GM19025 (cell line): ENCODE measurements at regions not wholly inside any gene's neighbourhood (a gene's known extent, or its start where the extent isn't known, plus 50 kb on each side); places are given as distances from the start of the nearest gene placed in this dataset.
"Not testable (repeated sequence)": the region's sequence is repeated elsewhere in the genome, so short reads cannot be mapped to it uniquely, and the experiment has no call there.

Source experiments
- ATAC-seq: cut with Tn5 transposase; IDR thresholded peaks from one replicate; pipeline ENCODE4 v1.9.1; 2021; ENCODE audit warnings: mild to moderate bottlenecking, low read depth, moderate library complexity; ENCODE audit not compliant: unreplicated experiment

DNA sequence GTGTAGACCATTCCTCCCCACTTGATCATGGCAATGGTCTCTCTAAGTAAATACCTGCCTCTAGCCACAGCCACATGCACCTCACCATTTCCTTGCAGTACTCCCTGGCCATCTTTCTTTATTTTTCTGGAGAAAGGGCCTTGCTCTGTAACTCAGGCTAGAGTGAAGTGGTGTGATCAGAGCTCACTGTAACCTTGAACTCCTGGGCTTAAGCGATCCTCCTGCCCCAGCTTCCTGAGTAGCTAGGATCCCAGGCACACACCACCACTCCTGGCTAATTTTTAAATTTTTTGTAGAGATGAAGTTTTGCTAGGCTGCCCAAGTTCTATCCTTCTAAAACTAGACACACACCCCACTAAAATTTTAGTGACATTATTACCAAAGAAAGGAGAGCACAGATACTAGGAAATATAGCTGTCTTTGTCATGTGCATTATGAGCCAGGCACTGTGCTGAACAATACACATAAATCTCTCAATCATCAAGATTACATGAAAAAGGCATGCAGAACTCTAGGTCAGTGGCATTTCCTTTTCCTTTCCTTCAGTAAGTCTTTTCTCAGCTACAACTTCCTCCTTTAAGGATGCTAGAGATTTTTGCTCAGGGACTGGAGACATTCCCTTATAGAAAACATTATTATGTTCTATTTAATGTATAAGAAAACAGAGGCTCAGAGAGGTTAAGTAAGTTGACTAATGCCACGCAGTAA is 95.0 kb upstream of the SERBP1 start:
- no peak for ATAC-seq

DNA sequence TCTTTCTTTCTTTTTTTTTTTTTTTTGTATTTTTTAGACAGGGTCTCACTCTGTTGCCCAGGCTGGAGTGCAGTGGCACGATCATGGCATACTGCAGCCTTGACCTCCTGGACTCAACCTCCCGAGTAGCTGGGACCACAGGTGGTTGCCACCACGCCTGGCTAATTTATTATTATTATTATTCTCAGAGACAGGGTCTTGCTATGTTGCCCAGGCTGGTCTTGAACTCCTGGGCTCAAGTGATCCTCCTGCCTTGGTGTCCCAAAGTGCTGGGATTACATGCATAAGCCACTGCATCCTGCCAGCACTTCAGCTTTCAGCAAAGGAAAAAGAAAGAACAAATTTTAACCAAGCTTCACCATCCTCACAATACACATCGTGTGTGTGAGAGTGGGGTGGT is 97.9 kb upstream of the SERBP1 start:
- no peak for ATAC-seq

DNA sequence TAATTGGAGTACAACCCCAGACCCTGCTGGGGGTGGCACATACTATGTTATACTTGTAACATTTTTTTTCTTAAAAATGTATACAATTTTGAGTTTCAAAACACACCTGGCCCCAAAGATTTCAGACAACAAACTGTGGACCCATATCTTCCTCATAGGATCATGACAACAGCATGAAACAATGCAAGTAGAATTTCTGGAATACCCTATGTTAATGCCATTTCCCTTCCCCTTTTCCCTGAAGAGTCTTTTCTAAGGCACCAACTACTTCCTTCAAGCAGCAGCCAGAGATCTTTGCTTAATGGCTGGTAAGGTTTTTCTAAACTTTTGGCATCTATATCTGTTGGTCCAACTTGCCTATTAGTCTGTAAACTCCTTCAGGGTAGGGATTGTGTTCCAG is 99.9 kb upstream of the SERBP1 start:
- ATAC-seq, result no peak

DNA sequence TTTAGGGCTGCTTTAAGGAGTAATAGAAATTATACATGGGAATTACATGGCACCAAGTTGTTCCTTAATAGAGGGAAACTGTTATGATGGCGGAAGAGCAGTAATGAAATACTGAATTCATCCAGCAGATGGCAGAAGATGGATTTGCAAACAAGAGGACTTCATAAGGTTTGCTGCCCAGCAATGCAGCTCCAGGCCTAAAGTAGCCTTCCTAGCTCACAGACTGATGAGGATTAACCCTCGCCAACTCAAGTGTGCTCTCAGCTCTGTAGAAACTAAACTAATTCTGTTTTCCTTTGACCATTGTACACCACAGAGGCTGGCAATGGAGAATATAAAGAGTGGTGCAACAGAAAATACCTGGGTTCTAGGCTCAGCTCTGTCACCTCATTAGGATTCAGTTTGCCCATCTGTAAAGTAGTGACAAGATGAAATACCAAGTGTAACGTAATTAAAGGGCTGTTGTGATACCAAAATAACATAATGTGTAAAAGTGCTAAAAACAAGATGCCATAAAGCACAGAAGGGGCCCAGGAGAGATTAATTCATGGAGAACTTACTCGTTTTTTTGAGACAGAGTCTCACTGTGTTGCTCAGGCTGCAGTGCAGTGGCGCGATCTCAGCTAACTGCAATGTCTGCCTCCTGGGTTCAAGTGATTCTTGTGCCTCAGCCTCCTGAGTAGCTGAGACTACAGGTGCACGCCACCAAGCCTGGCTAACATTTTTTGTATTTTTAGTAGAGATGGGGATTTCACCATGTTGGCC is 102.4 kb upstream of the SERBP1 start:
- ATAC-seq, result peak; percentile 58

DNA sequence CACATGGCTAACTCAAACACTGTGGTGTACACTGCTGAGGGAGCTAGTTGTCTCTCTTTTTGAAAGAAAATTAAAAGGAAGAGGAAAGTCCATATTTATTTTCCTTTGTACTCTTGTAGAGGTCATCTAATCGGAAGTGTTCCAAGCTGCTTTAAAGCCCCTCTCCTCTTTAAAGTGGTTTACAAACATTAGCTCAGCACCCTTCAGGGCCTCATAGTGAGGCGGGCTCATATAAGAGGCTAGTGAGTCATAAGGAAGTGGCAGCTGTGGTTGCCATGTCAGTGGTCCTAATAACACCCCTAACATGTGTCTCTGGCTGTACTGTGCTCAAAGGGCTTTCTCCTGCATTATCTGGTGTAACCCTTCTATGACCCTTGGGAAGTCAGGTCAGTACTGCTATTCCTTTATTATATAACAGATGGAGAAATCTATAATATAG is 104.4 kb upstream of the SERBP1 start:
- ATAC-seq, result no peak

DNA sequence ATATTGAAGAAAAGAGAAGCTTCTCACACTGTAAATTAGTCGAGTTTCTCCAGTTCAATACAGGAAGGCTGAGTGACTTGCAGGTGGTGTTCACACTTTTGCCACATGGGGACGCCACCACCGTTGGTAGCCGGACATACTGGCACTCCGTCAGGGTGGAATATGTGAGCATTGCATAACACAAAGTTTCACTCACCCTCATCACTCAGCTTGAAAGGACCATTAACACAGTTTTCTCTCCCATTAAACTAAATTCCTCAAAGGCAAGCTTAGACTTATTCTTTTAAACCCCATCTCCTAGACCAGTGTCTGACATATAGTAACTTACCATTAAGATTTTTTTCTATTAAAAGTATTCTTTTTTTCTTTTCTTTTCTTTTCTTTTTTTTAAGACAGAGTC is 105.3 kb upstream of the SERBP1 start:
- no peak for ATAC-seq

DNA sequence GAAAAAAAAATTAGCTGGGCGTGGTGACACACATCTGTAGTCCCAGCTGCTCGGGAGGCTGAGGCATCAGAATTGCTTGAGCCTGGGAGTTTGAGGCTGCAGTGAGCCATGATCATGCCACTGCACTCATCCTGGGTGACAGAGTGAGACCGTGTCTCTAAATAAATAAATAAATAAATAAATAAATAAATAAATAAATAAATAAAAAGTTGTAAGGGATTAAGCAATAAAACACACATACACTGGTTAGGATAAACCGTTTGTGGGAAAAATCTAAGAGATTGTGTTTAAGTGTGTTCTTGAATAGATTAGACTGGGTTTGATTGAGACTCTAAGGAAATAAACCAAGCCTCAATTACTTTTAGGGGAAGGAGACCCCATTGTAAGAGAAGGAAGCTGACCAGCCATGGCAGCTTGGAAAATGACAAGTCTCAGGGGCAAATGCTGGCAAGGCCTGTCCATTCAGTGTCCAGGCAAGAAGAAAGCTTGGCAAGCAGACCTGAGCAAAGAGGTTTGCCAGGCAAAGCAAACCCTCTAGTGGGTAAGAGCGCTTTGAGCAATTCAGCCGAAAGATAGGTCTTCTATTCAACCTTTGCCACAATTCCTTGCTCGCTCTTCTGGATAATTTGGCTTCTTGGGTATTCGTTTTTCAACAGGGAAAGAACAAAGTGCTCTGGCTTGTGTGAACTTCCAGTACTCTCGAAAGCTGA is 106.9 kb upstream of the SERBP1 start:
- no peak for ATAC-seq

DNA sequence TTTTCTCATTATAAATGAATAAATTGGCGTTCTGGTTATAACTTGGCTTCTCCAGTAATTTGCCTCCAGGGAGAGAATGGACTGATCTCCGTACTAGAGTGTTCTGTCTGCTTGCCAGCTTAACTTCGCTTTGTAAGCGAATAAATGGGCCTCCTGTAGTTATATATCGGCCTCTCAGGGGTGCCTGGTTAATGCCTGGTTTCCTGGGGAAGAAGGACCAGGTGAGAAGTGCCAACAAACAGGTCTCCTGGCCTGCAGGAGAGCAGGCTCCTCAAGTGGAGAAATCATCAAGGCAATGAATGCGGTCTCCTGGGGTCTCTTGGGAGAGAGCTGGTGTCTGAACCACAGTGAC is 107.4 kb upstream of the SERBP1 start:
- no peak for ATAC-seq

DNA sequence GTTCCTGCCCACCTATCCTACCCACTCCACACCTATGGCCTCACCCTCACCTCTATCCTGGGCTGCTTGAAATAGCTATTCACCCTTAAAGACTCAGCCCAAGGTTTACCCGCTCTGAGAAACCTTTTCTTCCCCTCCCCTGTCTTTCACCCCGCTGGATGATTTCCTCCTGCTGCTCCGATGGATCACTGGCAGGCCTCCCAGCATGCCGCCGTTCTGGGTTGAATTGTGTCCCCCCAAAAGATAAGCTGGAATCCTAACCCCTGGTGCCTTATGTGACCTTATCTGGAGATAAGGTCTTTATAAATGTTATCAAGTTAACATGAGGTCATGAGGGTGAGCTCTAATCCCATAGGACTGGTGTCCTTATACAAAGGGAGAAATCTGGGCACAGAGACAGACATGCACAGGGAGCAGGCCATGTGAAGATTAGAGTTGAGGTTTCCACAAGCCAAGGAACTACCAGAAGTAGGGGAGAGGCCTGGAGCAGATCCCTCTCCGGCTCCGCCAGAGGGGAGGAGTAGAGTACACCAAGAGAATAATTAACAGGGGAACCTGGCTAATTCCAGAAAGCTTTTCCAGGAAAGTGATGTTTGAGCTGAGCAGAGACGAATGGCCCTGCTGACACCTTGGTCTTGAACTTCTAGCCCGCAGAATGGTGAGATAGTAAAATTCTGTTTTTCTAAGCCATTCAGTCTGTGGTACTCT is 110.0 kb upstream of the SERBP1 start:
- ATAC-seq, result no peak

DNA sequence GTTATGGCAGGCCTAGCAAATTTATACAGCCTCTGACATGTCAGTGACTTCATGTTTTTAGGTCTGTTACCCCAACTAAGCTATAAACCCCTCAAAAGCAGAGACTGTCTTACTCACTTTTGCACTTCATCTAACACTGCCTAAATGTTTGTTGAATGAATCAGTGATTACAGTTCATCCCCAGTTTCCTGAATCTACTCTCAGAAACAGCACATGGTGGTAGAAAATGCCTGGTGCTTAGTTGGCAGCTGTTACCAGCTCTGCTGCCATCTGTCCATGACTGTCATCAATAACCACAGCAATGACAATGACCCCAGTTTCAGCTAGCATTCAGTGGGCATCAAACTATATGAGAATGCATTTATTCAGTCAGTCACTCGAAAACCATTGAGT is 110.5 kb upstream of the SERBP1 start:
- no peak for ATAC-seq

DNA sequence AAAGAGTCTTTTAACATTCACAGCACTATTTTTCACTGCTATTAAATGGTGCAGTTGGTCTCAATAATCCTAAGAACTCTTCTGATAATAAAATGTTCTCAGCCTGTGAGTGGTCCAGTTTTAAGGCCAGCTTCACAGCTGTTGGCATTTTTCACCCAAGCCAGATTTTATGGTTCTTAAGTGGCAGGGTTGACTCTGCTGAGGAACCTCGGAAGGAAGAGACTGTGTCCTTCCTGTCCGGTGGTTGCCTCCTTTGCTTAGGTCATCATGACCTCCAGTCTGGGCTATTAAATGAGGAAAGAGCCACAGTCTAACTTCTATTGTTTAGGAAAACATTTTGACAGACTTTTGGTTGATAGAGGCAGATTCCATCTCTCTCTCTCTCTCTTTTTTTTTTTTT is 112.5 kb upstream of the SERBP1 start:
- no peak for ATAC-seq

DNA sequence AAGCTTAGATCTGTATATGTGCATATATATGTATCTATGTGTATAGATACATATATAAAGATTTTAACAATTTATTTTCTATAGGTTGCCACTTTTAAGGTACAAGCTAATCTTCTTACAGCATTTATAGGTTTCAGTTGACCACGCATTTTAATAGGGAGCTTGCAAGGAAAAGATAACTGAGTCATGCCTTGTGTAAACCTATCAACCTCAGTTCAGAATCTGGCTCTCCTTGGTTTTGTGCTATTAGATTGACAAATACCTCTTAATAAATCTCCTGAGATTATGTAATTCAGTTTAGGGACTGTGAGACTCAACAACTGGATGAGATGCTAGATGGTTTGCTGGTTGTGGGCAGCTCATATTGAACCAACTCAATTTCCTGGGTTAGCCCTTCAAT is 114.7 kb upstream of the SERBP1 start:
- ATAC-seq, result no peak

DNA sequence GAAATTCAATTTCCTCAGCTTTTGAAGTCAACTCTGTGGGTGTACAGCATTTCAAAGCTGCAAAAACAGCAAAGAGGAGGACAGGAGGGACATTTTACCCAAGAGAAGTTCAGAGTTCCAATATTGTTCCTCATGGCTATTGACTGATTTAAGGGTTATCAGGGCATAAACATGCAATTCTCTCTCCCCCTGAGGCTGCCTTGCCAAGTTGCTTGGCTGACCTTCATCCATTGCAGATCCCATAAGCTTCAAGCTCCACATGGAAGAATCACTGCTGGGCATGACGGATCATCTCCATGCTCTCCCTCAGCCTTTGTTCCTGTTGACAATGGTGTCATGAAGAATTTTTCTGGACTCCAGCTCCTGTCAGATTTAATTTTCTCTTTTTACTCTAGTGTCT is 115.2 kb upstream of the SERBP1 start:
- ATAC-seq, result no peak

DNA sequence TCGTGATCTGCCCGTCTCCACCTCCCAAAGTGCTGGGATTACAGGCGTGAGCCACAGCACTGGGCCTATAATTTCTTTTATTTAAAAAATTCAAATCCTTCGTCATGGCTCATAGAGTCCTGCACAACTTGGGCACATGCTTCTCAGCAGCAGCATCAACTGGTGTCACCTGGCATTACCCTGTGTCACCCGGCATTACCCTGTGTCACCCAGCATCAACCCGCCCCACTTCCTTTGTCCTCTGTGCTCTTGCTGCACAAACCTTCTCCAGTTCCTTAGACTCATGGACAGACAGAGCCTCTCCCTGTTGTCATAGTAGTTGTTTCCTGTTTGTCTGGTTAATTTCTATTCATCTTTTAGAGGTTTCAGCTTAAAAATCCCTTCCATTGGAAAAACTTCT is 121.2 kb upstream of the SERBP1 start:
- ATAC-seq, result no peak

DNA sequence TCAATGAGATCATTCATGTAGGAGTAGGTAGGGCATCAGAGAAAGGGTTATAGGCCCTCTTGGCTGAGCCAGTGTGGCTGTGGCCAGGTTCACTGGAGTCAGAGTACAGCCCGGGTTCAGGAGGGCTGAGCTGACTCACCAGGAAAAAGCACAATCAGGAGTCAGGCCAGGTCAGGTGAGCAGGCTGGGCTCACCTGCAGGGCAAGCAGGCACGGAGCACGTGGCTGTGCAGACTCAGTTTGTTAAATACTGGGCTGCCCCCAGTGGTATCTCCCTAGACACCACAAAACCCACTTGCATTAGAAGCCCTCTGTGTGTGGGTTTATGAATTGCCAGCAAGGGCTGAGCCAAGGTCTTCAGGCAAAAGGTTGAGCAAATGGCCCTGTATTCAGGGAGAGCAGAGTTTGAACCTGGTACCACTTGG is 122.1 kb upstream of the SERBP1 start:
- no peak for ATAC-seq

DNA sequence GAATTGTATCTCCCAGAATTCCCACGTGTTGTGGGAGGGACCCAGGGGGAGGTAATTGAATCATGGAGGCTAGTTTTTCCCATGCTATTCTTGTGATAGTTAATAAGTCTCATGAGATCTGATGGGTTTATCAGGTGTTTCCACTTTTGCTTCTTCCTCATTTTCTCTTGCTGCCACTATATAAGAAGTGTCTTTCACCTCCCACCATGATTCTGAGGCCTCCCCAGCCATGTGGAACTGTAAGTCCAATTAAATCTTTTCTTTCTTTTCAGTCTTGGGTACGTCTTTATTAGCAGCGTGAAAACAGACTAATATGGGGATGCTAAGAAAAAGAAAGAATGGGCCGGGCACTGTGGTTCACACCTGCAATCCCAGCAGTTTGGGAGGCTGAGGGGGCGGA is 124.0 kb upstream of the SERBP1 start:
- not testable (repeated sequence) for ATAC-seq

DNA sequence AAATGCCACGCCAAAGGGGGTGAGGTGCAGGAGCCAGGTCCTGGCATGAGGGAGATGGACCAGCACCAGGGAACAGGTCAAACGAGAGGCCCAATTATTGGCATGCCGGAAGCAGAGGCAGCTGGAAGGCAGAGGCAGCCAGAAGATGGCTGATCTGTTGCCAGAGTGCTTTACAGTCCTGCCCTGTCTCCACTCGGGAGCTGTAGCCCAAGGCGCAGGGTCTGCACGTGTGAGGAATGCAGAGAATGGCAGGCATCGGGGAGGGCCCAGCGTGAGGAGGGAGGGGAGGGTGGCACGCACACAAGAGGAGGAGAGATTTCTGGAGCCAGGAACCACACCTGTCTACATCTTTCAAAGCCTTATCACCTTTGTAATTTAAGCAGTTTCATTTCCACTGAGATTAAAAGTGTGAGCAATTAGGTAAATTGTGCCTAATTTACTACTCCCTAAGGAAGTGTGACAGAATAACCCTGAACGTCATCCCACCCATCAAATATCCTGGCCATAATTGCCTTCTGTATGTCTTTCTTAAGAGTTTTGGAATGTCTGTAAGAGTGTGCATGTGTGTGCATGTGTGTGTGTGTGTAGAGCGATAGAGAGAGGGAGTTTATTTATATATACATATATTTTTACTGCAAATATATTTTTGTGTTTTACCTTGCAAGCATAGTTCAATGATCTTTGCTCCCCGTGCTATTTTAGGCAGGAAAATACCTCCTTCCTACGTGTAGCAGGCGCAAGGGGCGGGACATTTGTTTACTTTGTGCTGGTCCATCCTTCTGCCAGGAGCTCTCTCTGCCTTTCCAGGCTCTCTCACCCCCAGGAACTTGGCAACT is 125.5 kb upstream of the SERBP1 start:
- ATAC-seq, result no peak

DNA sequence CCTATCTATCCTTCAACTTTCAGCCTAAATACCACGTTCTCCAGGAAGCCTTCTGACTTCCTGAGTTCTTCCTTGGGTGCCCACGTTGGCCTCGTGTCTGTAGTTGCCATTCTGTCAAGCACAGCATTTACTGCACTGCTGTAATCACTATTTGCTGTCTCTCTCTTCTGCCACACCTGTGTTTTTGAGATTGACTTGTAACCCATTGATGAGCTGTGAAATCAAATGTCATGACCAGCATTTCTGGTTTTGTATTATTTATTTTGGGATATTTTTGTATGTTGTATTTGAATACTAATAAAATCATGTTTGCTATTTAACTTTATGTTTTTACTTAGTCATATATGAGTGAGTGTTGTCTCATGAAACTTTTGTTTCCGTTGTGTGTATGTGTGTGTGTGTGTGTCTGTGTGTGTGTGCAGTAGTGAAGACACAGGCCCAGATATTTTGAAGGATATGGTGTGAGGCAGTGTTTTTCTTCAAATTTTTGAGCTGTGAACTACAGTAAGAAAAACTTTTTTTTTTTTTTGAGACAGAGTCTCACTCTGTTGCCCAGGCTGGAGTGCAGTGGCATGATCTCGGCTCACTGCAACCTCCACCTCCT is 126.2 kb upstream of the SERBP1 start:
- no peak for ATAC-seq

DNA sequence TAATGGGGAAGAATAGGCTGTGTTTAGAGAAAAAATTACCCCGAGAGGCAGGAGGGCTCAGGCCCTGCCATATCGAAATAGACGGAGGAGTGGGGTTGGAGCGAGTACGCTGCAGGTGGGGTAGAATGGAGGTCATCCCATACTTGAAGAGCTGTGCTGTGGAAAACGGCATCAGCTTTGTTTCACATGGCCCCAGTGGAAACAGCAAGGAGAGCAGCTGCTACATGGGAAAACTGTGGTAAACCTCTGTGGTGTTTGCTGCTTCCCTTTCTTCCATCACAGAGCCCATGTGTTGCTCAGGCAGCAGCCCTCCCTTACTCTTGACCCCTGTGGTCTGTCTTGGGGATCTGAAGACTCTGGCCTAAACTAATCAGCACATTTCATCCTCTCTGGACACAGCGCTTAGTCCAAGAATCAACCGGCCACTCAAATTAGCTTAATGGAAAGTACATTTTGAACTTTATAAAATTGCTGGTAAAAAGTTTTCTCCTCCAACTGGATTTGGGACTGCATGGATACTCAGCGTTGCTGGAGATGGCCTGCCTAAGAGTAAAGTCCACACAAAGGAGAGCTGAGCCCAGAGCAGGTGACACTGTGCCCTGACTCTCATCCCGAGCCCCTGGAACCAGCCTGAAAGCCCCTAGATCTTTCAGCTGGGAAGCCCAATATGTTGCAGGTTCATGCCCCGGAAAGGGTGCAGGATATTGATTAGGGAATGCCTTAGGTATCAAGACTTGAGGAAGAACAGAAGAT is 127.1 kb upstream of the GADD45A start:
- ATAC-seq, result no peak
